GM19193 (cell line): ENCODE measurements at regions not wholly inside any gene's neighbourhood (a gene's known extent, or its start where the extent isn't known, plus 50 kb on each side); places are given as distances from the start of the nearest gene placed in this dataset.

Source experiments
- POLR2A ChIP-seq: IDR thresholded peaks from 4 replicates; pipeline ENCODE4 v1.6.1; 2011; ENCODE audit not compliant: insufficient read depth, insufficient read length; ENCODE audit errors: extremely low read depth

GRCh38 chr13:103358255-103358932, 292.2 kb upstream of the SLC10A2 start:
- TF ChIP-seq POLR2A, result no peak

GRCh38 chr13:103356226-103356864, 290.1 kb upstream of the SLC10A2 start:
- no peak for TF ChIP-seq POLR2A

DNA sequence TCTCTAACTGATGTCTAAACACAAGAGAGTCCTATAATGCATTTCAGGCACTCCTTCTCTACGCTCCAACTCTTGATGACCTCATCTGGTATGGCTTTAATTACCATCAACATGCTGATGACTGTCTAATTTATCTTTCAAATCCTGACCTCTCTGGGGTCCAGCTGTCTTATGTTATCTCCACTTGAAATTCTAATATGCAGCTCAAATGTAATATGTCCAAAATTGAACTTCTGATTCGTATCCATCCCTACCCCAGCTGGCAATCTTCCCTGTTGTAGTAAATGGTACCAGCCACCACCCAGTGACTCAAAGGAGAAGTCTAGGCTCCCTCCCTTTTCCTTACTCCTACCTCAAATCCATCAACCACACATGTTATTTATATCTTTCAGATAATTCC, 288.0 kb upstream of the SLC10A2 start:
- TF ChIP-seq POLR2A, result no peak

GRCh38 chr13:103351035-103351828, 285.0 kb upstream of the SLC10A2 start:
- no peak for TF ChIP-seq POLR2A

- no peak for TF ChIP-seq POLR2A
Observed at GRCh38 chr13:103350147-103350546, 283.9 kb upstream of the SLC10A2 start.

DNA sequence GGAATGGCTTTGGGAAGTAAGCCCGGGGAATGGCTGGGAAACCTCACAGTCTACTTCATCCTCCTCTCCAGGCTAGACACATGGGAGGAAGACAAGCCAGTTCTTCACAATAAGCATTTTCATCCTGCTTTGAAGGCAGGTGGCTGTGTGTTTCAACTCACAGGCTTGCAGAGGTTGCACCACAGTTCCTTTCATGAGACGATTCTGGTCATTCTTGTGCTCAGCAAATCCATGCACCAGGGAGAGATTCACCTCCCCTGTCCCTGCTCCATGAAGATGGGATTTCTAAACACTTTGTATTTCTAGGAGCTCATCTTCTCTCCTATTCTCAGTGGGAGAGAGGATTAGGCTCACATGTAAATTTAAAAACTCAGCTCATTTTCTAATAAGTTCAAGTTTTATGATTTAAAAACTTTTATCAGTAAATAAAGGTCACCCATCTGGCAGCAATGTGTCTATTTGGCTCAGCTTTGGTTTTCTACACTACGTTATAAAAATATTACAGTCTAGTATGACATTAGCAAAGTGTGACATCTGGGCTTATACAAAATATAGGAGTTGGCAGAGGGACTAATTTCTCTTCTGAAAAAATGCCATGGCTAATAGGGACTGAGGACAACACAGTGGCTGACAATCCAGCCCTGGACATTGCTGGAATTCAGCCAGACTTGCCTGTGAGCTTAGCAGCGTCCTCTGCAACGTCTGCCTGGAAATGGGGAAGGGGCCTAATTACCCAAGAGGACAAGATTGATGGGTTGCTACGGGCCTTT, 283.2 kb upstream of the SLC10A2 start:
- TF ChIP-seq POLR2A, result no peak

- no peak for TF ChIP-seq POLR2A
Observed at GRCh38 chr13:103335241-103335640, 269.0 kb upstream of the SLC10A2 start.

DNA sequence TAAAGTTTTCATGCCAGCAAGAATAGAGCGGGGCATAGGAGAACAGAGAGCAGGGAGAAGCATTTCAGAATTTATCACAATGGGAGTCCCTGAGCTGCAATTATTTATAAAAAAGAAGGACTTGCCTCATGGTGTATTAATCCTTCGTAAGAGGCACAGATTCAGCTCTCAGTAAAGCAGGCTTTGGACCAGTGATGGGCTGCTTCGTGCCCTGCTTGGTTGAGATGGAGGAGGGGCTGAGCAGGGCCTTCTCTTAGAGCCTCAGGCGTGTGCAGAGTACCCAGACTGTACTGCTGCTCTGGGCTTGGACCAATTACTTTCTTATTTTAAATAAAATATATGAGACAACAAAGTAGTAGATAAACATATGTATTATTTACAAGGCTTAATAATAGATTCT, 265.7 kb upstream of the SLC10A2 start:
- TF ChIP-seq POLR2A, result no peak

- TF ChIP-seq POLR2A, result no peak
Observed at GRCh38 chr13:103328899-103329298, 262.7 kb upstream of the SLC10A2 start.

DNA sequence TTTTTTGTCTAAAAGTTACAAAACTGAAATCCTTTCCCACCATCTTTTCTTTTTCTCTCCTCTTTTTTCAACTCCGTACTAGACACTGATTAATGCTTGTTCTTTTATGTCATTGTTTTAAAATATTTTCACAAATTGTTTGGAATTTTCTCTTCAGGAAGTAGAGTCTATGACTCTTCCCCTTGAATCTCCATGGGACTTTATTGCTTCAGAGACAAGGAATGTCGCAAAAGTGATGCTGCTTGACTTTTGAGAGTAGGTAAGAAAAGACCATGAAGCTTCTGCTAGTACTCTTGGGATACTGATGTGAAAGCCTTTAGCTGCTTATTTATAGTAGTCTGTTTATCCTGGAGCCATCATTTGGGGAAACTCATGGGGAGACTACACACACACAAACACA, 260.1 kb upstream of the SLC10A2 start:
- TF ChIP-seq POLR2A, result no peak

GRCh38 chr13:103325672-103326071, 259.5 kb upstream of the SLC10A2 start:
- no peak for TF ChIP-seq POLR2A

- no peak for TF ChIP-seq POLR2A
Observed at GRCh38 chr13:103324641-103325040, 258.4 kb upstream of the SLC10A2 start.

- no peak for TF ChIP-seq POLR2A
Observed at GRCh38 chr13:103315711-103316110, 249.5 kb upstream of the SLC10A2 start.

DNA sequence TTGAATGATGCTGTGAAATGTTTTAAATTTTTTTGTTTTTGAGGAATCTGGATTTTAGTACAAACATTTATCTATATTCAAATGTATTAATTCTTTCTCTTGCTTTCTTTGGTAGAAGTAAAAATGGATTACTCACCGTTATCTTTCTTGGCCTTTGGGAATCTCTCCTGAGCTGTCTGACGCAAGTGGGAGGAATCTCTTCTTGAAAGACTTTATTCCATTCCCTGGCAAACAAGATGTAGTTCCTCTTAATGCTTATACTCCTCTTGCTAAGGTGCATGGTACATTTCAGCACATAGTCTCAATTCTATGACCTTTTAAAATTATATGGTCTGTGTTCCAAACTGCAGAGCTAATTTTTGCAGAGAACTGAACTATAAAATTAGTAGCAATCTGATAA, 246.2 kb upstream of the SLC10A2 start:
- no peak for TF ChIP-seq POLR2A

DNA sequence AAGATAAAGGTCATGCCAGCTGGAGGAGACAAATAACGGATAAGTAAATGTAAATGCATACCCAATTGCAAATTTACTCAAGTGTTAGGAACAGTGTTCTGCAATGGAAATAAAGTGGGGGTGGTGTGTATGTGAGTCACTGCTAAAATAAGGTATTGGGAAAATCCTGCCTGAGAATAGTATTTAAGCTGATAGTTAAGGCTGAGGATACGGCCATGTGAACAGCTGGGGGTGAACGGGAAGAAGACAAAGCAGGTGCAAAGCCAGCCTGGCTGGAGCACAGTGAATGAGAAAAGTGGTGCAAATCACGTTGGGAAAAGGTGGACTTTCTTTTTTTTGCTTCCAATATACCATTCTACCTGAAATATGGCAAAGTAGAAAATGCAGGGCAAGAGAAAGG, 242.4 kb upstream of the SLC10A2 start:
- no peak for TF ChIP-seq POLR2A
